SK-N-MC (cell line): ENCODE measurements at regions not wholly inside any gene's neighbourhood (a gene's known extent, or its start where the extent isn't known, plus 50 kb on each side); places are given as distances from the start of the nearest gene placed in this dataset.

ENCODE experiments used
- EZH2 ChIP-seq: fragments of 200-600 bp; sonication (generic); IDR thresholded peaks from one replicate; pipeline ENCODE4 v1.6.1; 2017; ENCODE audit warnings: antibody characterized with exemption
- FOXP2 ChIP-seq: optimal IDR thresholded peaks from 2 replicates; pipeline ENCODE3; 2011; ENCODE audit warnings: mild to moderate bottlenecking, moderate library complexity; ENCODE audit not compliant: insufficient read depth; ENCODE audit errors: extremely low read length, control extremely low read depth
- POLR2AphosphoS5 ChIP-seq: IDR thresholded peaks from 2 replicates; pipeline ENCODE4 v1.6.1; 2012; ENCODE audit warnings: mild to moderate bottlenecking, low read depth, low read length, borderline replicate concordance

- TF ChIP-seq POLR2AphosphoS5 = no peak
- TF ChIP-seq EZH2 = no peak
- no peak for TF ChIP-seq FOXP2
Observed at GRCh38 chr18:78174737-78175136, 804.9 kb upstream of the SALL3 start.
